ENCODE measurements at regions not wholly inside any gene's neighbourhood (a gene's known extent, or its start where the extent isn't known, plus 50 kb on each side); places are given as distances from the start of the nearest gene placed in this dataset.

- CTCF ChIA-PET: no interaction called here
Measured at GRCh38 chr16:73599870-73600269, 551.9 kb upstream of the ZFHX3 start.

GRCh38 chr16:73599351-73599750 lies 551.4 kb upstream of the ZFHX3 start:
- POLR2A ChIA-PET: no interaction called here
- TF ChIP-seq CTCF (IDR thresholded peaks at IDR 0.05; ENCODE audit: insufficient read depth, low read length, missing control alignments): no peak
- CTCF ChIA-PET: no interaction called here

More at GRCh38 chr16:73599870-73600269, 551.9 kb upstream of the ZFHX3 start:
- H3K4me3 ChIP-seq (ENCODE audit: low read depth, low read length): no peak overlapping the region
- TF ChIP-seq CTCF (IDR thresholded peaks at IDR 0.05; ENCODE audit: insufficient read depth, low read length, missing control alignments): no peak
- DNase-seq (ENCODE audit: low read depth, low spot score): no peak
- POLR2A ChIA-PET: no interaction called here

GRCh38 chr16:73584157-73584556 lies 536.2 kb upstream of the ZFHX3 start:
- ChIA-PET POLR2A (no interaction called here), CTCF (no interaction called here)
- DNase-seq (ENCODE audit: low read depth, low spot score): no peak
- TF ChIP-seq CTCF (IDR thresholded peaks at IDR 0.05; ENCODE audit: insufficient read depth, low read length, missing control alignments): no peak
- no peak overlapping the region for H3K4me3 ChIP-seq (ENCODE audit: low read depth, low read length)

More at GRCh38 chr16:73599351-73599750, 551.4 kb upstream of the ZFHX3 start:
- no peak for DNase-seq (ENCODE audit: low read depth, low spot score)
- H3K4me3 ChIP-seq (ENCODE audit: low read depth, low read length): no peak overlapping the region

GRCh38 chr16:73572135-73572828 lies 524.4 kb upstream of the ZFHX3 start:
- no peak for DNase-seq (ENCODE audit: low read depth, low spot score)
- ChIA-PET POLR2A (interaction anchor here (0.6 kb wide), 1 partner anchor 357 kb away, joined by 3 read pairs; no protein-coding TSS in a partner anchor), CTCF (no interaction called here)
- TF ChIP-seq CTCF (IDR thresholded peaks at IDR 0.05; ENCODE audit: insufficient read depth, low read length, missing control alignments): no peak
- no peak overlapping the region for H3K4me3 ChIP-seq (ENCODE audit: low read depth, low read length)

GRCh38 chr16:73569266-73569980 lies 521.5 kb upstream of the ZFHX3 start:
- H3K4me3 ChIP-seq (ENCODE audit: low read depth, low read length): no peak overlapping the region
- no peak for TF ChIP-seq CTCF (IDR thresholded peaks at IDR 0.05; ENCODE audit: insufficient read depth, low read length, missing control alignments)
- CTCF ChIA-PET: no interaction called here
- POLR2A ChIA-PET: no interaction called here
- no peak for DNase-seq (ENCODE audit: low read depth, low spot score)

GRCh38 chr16:73568769-73569168 lies 520.8 kb upstream of the ZFHX3 start:
- no peak overlapping the region for H3K4me3 ChIP-seq (ENCODE audit: low read depth, low read length)
- TF ChIP-seq CTCF (IDR thresholded peaks at IDR 0.05; ENCODE audit: insufficient read depth, low read length, missing control alignments): no peak
- ChIA-PET CTCF (no interaction called here), POLR2A (no interaction called here)
- no peak for DNase-seq (ENCODE audit: low read depth, low spot score)

All from AG04449 (cell line).